Adrenal gland (tissue), 5 donors: ENCODE measurements at regions not wholly inside any gene's neighbourhood (a gene's known extent, or its start where the extent isn't known, plus 50 kb on each side); places are given as distances from the start of the nearest gene placed in this dataset.

Experiments used
- CTCF ChIP-seq, 6 experiments: fragments of 450-650 bp in 4 of 6; fragments of 200-600 bp in 2 of 6; sonication (generic) in 1 of 6; IDR thresholded peaks; 1 replicate in 5 of 6; 2 replicates in 1 of 6; pipeline versions ENCODE4 v1.5.1 to v1.8.0; 2016 to 2021; ENCODE audit warnings: antibody characterized with exemption in 6 of 6, mild to moderate bottlenecking in 2 of 6, moderate library complexity in 1 of 6
- POLR2A ChIP-seq, 2 donors: fragments of 450-650 bp; IDR thresholded peaks; one replicate each; pipeline ENCODE4 v1.6.1; 2017; ENCODE audit warnings: antibody characterized with exemption in 2 of 2, mild to moderate bottlenecking in 2 of 2, moderate library complexity in 1 of 2
- donor health status: DM: no; HTN: no; CAD: no.

DNA sequence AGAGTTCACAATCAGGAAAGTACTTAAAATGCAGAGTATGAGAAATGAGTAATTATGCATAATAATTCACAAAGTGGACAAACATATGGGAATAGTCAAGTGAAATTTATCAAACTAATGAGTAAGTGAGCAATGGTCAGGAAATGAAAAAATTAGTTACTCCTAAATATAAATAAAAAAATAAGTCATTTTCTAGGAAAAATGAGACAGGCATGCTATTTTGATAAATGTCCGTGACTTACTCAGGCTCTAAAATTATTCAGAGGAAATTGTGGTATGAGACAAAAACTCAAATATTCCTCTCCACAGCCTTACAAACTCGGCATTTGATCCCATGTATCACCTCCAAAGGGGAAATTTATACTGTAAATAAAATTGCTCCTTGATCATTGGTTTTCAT lies 181.2 kb downstream of the COX18 start:
- TF ChIP-seq CTCF (IDR thresholded peaks at IDR 0.05): no peak
- TF ChIP-seq POLR2A (IDR thresholded peaks at IDR 0.05): no peak
